Transverse colon (tissue), 3 donors: ENCODE measurements at regions not wholly inside any gene's neighbourhood (a gene's known extent, or its start where the extent isn't known, plus 50 kb on each side); places are given as distances from the start of the nearest gene placed in this dataset.

Experiments
- EP300 ChIP-seq: sonication (generic); formaldehyde crosslinking; IDR thresholded peaks from one replicate; pipeline ENCODE4 v1.6.1; 2017; ENCODE audit warnings: antibody characterized with exemption, low read depth
- POLR2A ChIP-seq: fragments of 450-650 bp; IDR thresholded peaks from one replicate; pipeline ENCODE4 v1.6.1; 2016; ENCODE audit warnings: antibody characterized with exemption, mild to moderate bottlenecking, moderate library complexity
- TF ChIP-seq, protein P1 (sequence below), 5 experiments: fragments of 200-600 bp in 3 of 5; fragments of 450-650 bp in 2 of 5; sonication (generic) in 3 of 5; IDR thresholded peaks; 1 replicate in 2 of 5; 2 replicates in 3 of 5; pipeline ENCODE4 v1.5.1; 2016 to 2017; ENCODE audit warnings: antibody characterized with exemption in 5 of 5, inconsistent platforms in 3 of 5, mild to moderate bottlenecking in 2 of 5, moderate library complexity in 1 of 5

DNA sequence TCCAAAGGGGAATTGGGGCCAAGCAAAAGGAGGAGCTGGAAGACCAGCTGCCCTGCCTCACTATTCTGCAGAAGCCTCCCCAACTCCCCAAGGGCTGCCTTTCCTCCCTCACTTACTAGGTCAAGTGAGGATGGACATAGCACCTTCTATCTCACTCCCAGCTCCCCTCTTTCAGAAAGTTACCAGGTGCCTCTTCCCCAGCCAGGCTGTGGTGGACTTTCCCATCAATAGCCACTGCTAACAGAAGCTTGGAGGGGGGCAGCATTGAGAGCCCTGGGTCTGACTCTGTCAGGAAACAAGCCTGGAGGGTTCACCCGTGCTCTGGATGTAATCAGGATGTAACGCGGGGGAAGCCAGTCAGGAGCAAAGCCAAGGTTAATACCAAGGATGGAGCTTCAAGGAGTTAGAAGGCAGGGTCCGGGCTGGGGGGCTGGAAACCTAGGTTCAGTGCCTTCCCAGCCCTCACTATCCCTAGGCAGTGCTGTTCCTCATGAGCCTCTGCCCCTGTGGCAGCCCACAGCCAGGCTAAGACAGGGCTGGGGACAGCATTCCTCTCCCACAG, 127.8 kb upstream of the NGF start:
- TF ChIP-seq EP300 (no peak), POLR2A (no peak)
- TF ChIP-seq, protein P1, sequence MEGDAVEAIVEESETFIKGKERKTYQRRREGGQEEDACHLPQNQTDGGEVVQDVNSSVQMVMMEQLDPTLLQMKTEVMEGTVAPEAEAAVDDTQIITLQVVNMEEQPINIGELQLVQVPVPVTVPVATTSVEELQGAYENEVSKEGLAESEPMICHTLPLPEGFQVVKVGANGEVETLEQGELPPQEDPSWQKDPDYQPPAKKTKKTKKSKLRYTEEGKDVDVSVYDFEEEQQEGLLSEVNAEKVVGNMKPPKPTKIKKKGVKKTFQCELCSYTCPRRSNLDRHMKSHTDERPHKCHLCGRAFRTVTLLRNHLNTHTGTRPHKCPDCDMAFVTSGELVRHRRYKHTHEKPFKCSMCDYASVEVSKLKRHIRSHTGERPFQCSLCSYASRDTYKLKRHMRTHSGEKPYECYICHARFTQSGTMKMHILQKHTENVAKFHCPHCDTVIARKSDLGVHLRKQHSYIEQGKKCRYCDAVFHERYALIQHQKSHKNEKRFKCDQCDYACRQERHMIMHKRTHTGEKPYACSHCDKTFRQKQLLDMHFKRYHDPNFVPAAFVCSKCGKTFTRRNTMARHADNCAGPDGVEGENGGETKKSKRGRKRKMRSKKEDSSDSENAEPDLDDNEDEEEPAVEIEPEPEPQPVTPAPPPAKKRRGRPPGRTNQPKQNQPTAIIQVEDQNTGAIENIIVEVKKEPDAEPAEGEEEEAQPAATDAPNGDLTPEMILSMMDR (IDR thresholded peaks at IDR 0.05): no peak
